ENCODE measurements at regions not wholly inside any gene's neighbourhood (a gene's known extent, or its start where the extent isn't known, plus 50 kb on each side); places are given as distances from the start of the nearest gene placed in this dataset.

GRCh38 chr3:43190670-43191069, 84.8 kb upstream of the POMGNT2 start:
- no peak for TF ChIP-seq CTCF (IDR thresholded peaks at IDR 0.05; ENCODE audit: extremely low read depth, missing control alignments)
- DNase-seq (ENCODE audit: low spot score): no peak

GRCh38 chr3:43187836-43188479, 82.1 kb upstream of the POMGNT2 start:
- TF ChIP-seq CTCF (IDR thresholded peaks at IDR 0.05; ENCODE audit: extremely low read depth, missing control alignments): no peak
- no peak for DNase-seq (ENCODE audit: low spot score)

GRCh38 chr3:43185983-43186314, 80.1 kb upstream of the POMGNT2 start:
- TF ChIP-seq CTCF (IDR thresholded peaks at IDR 0.05; ENCODE audit: extremely low read depth, missing control alignments): no peak
- DNase-seq (ENCODE audit: low spot score): no peak

- TF ChIP-seq CTCF (IDR thresholded peaks at IDR 0.05; ENCODE audit: extremely low read depth, missing control alignments): no peak
- no peak for DNase-seq (ENCODE audit: low spot score)
Observed at GRCh38 chr3:43185274-43185982, 79.5 kb upstream of the POMGNT2 start.

DNA sequence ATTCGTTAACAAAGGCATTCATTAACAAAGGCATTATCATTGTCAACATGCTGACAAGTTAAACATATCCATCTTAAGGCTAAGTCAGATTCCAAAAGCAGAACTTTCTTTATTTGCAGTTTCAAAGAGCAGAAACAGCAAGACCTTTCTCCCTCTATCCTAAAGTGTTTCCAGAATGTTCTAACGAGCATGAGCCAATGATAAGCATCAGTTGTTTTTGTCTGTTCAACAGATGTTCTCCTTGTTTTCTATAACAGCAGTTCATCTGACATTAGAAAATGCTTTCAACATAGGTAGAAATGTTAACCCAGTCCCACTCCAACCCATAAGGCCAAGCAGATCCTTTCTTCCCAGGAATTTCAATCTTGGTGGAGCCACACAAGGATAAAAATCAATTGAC, 77.6 kb upstream of the POMGNT2 start:
- TF ChIP-seq CTCF (IDR thresholded peaks at IDR 0.05; ENCODE audit: extremely low read depth, missing control alignments): no peak
- no peak for DNase-seq (ENCODE audit: low spot score)

DNA sequence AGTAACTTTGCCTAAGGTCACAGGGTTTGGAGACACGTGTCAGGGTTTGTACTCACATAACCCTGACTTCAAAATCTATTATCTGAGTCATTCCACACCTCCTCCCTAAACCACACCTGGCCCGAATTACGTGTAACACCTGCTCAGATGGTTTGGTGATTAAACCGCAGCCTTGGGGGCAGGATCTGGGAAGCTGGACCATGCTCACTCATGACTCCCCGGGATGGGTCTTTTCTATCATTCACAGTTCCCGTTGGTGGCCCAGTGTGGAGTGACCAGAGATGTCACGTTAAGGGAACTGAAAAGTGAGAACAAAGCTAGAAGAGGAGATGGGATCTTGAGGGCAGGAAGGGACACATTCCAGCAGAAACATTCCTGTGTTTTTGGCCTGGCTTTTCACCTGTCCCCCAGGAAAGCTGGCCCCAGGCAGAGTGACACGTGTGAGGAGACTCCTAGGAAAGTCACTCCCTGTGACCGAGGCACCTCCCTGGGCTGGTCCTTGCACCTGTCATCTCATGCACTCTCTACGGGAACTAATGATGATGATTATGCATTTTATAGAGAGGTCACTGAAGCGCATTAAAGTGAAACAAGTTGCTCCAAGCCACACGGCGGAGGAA, 75.4 kb upstream of the POMGNT2 start:
- no peak for TF ChIP-seq CTCF (IDR thresholded peaks at IDR 0.05; ENCODE audit: extremely low read depth, missing control alignments)
- peak; percentile 26 for DNase-seq (ENCODE audit: low spot score)

DNA sequence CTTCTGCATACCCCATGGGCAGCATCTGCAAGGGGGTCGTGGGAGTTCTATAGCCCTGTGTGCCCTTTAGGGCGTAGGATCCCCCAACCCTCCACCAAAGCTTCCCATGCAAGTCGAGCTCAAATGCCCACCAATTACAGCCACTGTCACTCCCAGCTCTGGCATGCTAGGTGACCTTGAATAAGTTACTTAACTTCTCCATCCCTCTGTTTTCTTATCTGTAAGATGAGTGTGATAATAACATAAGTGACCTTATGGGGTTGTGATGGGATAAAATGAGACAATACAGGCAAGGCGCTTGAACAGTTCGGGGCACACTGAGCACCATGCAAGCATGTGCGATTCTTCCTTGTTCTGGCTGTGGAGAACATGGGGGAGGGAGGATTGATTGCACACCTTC, 74.8 kb upstream of the POMGNT2 start:
- no peak for DNase-seq (ENCODE audit: low spot score)
- no peak for TF ChIP-seq CTCF (IDR thresholded peaks at IDR 0.05; ENCODE audit: extremely low read depth, missing control alignments)

Data from GM20000 (cell line).